ENCODE measurements at regions not wholly inside any gene's neighbourhood (a gene's known extent, or its start where the extent isn't known, plus 50 kb on each side); places are given as distances from the start of the nearest gene placed in this dataset.

GRCh38 chr16:59634004-59634579 is 900.0 kb upstream of the GOT2 start:
- TF ChIP-seq EZH2 (IDR thresholded peaks at IDR 0.05; ENCODE audit: low read depth), result no peak
- TF ChIP-seq CTCF (conservative IDR thresholded peaks at IDR 0.05), result no peak

Data from PC-9 (cell line).